DND-41 (cell line): ENCODE measurements at regions not wholly inside any gene's neighbourhood (a gene's known extent, or its start where the extent isn't known, plus 50 kb on each side); places are given as distances from the start of the nearest gene placed in this dataset.

Source experiments
- EZH2 ChIP-seq: IDR thresholded peaks from 3 replicates; pipeline ENCODE4 v1.6.1; 2012; ENCODE audit warnings: borderline replicate concordance, low read depth, mild to moderate bottlenecking, moderate library complexity, low read length, inconsistent platforms; ENCODE audit not compliant: severe bottlenecking
- TF ChIP-seq, protein P1 (sequence below): IDR thresholded peaks from 2 replicates; pipeline ENCODE4 v1.5.1; 2012; ENCODE audit warnings: borderline replicate concordance, low read length, moderate library complexity, mild to moderate bottlenecking; ENCODE audit not compliant: poor library complexity, severe bottlenecking; ENCODE audit errors: extremely low read depth

DNA sequence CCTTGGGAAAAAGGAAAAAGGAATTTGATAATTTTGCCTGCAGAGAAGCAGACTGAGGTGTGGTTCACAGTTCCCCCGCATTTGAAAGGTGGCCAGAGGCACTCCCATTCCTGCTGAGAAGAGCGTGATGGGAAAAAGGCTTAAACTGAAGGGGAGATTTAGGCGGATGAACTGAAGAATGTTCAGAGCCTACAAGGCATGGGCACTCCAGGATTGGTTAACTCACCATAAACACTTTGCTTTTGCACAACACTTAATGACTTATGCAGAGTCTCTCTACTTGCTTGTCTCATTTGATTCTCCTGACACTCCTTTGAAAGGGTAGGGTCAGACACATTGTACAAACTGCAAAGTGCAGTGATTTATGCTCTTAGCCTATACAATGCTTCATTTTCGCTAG lies 119.6 kb upstream of the RUNX1 start:
- TF ChIP-seq EZH2: no peak
- TF ChIP-seq, protein P1, sequence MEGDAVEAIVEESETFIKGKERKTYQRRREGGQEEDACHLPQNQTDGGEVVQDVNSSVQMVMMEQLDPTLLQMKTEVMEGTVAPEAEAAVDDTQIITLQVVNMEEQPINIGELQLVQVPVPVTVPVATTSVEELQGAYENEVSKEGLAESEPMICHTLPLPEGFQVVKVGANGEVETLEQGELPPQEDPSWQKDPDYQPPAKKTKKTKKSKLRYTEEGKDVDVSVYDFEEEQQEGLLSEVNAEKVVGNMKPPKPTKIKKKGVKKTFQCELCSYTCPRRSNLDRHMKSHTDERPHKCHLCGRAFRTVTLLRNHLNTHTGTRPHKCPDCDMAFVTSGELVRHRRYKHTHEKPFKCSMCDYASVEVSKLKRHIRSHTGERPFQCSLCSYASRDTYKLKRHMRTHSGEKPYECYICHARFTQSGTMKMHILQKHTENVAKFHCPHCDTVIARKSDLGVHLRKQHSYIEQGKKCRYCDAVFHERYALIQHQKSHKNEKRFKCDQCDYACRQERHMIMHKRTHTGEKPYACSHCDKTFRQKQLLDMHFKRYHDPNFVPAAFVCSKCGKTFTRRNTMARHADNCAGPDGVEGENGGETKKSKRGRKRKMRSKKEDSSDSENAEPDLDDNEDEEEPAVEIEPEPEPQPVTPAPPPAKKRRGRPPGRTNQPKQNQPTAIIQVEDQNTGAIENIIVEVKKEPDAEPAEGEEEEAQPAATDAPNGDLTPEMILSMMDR: no peak
